Limb (tissue), 2 donors: ENCODE measurements at regions not wholly inside any gene's neighbourhood (a gene's known extent, or its start where the extent isn't known, plus 50 kb on each side); places are given as distances from the start of the nearest gene placed in this dataset.
"Not testable (repeated sequence)": the region's sequence is repeated elsewhere in the genome, so short reads cannot be mapped to it uniquely, and the experiment has no call there.

Source experiments
- DNase-seq, 2 donors: peaks; one replicate each; pipeline ENCODE4 v3.0.0-alpha.2; 2016; ENCODE audit errors: extremely low spot score in 2 of 2

- no peak for DNase-seq
Observed at GRCh38 chr4:60847614-60848013, 352.5 kb upstream of the ADGRL3 start.

GRCh38 chr4:60857130-60857753, 342.9 kb upstream of the ADGRL3 start:
- no peak for DNase-seq

GRCh38 chr4:60863442-60863841, 336.7 kb upstream of the ADGRL3 start:
- no peak for DNase-seq

DNA sequence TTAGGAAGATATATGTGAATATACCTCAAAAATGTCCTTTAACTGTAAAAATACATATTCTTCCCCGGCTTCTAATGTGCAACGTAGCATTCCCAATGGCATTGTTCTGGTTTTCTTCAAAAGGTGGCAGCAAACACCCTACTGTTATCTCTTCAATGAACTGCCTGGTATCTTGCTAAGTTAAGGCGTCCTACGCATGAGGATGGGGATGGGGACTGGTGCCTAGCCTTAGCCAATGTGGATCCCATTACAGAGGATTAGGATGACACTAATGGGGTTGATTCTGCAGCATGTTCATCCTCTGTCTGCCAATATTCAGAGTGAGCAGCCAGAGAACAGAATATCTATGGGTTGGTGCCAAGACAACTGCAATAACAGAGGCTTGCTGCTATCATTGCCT, 334.9 kb upstream of the ADGRL3 start:
- peak in 1 of 2 donors; percentile 12 for DNase-seq

- no peak for DNase-seq
Observed at GRCh38 chr4:60868232-60868960, 331.7 kb upstream of the ADGRL3 start.

GRCh38 chr4:60879135-60879701, 320.9 kb upstream of the ADGRL3 start:
- no peak for DNase-seq

DNA sequence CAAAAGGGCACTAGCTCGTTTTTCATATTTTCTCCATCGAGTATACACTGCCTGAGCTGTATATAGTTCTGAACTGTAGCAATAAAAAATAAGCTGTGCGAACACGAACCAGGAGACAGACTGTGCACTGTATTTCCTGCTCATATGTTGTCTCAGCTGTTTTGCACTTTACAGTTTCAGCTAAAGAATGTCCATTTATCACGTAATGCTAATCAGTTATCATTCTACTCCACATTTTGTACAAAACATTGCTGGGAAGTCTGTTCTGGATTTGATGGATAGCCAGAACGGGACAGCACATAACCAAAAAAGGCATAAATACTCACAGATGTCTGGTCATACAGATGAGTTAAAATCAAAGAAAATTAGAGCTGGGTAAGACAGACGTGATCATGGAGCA, 315.5 kb upstream of the ADGRL3 start:
- peak in 1 of 2 donors; percentile 35 for DNase-seq

DNA sequence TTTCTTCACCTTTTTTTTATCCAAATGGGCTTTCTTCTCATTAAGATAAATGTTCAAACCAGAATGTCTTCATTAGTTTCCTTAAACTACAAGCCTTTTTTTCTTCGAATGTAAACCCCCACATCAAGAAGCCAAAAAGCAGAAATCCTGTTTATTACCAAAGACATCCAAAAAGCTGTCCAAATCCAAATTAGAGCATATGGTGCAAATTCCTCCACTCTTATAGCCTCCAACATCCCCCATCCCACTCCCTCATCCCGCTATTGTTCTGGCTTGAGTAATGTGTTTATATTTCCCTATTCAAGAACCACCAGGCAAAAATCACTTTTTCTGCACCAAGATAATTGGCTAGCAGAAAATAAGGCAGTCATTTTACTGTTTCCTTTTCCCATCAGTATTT, 315.1 kb upstream of the ADGRL3 start:
- no peak for DNase-seq

- no peak for DNase-seq
Observed at GRCh38 chr4:60890743-60891142, 309.4 kb upstream of the ADGRL3 start.

DNA sequence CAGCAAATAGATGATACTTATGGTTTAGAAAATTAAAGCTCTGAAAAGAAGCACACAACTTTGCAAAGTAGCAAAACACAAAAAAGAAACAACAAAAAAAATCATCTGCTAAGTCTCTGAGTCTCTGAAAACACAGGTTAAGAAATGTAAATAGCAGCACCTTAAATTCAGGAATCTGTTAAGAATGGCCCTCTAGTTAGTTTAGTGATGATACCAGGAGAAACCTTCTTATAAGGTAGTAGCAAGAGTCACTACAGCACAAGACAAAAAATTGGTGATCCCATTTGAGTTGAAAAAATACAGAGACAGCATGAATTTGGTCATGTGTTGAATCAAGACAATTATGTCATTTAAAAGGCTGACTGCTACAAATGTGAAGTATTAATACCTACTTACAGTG, 308.2 kb upstream of the ADGRL3 start:
- DNase-seq: no peak

GRCh38 chr4:60897415-60897814, 302.7 kb upstream of the ADGRL3 start:
- DNase-seq: peak in 1 of 2 donors; percentile 34

DNA sequence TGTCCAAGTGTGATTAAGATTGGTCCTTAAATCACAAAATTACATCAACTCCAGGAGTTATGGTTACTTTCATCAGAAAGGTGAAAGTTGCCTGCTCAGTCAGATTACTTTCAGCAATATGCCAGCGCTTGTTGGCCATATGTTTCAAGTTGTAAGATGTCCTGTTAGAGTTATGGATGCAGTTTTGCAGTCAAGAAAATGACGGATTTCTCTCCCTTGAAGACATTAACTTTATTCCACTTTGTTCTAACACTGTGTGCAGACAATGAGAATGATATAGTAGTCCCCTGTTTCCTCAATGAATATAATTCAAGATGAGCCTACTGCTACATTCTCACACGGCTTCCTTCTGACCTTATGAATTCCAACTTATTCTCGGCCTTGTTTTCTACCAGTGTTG, 295.0 kb upstream of the ADGRL3 start:
- no peak for DNase-seq

- no peak for DNase-seq
Observed at GRCh38 chr4:60911127-60911526, 289.0 kb upstream of the ADGRL3 start.

DNA sequence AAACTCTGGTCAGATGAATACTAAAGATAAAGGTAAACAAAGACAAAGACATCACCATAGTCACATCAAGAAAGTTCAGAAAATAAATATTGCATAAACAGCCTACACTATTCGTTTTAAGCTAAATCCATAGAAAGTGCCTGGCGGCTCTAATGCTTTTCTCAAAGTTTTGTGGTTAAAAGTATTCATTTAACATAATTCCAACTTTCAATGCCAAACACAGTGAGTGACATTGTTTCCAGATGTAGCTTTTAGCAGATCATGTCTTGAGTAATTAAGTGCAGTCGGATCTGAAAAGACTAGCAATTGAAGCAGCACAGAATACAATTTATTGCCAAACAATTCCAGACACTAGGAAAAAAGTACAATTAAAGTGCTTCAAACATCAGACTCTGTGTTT, 287.1 kb upstream of the ADGRL3 start:
- DNase-seq: peak in 1 of 2 donors; percentile 36

DNA sequence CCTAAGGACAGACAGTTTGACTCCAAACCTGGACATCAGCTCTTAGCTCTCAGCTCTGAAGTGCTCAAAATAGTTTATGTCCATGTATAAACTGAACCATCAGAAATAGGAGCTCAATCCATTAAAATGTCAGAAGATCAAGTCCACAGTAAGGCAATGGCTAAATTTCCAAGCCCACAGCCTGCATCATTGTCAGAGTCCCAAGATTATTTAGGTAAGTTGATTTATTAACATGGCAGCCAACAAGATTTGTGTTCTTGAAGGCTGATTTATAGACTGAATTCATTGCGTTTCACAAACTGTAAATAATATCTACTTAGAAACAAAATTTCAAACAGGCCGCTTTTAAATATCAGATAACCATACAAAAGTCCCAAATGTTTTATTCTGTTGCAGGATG, 286.5 kb upstream of the ADGRL3 start:
- DNase-seq: no peak

- DNase-seq: not testable (repeated sequence)
Observed at GRCh38 chr4:60921735-60922134, 278.4 kb upstream of the ADGRL3 start.

GRCh38 chr4:60923075-60923474, 277.1 kb upstream of the ADGRL3 start:
- DNase-seq: no peak

DNA sequence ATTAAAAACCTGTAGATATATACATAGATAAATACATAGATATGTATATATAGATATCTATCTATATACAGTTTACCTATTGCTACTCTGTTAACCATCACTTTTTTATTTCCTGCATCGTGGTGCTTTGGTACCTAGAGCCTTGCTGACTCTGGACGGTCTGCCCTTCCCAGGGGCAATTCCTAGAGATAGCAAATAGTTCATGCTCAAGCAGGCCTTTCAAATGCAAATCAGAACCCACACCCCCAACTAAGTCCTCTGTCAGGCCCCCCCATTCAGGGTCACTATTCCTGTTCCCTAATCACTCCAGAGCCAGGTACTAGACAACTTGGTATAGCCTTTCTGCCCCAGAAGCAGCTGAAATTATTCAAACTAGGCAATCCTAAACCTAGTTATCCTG, 273.5 kb upstream of the ADGRL3 start:
- DNase-seq: no peak

GRCh38 chr4:60930866-60931265, 269.3 kb upstream of the ADGRL3 start:
- no peak for DNase-seq

GRCh38 chr4:60934566-60935295, 265.4 kb upstream of the ADGRL3 start:
- no peak for DNase-seq

DNA sequence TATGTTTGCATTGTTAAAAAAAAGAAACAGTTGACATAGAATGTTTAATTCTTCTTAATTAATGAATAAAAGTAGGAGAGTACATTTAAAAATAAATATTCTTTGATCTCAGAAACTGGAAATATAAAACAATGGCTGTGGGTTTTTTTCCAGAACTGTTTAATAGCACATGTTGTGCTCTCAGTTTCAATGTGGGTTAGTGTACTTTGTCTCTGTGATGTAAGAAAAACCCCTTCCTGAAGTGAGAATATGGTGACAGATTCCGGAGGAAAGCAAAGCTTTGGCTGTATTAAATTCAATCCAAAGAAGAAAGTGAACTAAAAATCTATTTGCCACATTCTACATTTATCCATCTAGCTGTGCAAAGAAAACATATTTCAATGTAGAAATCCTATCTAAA, 261.9 kb upstream of the ADGRL3 start:
- no peak for DNase-seq

- no peak for DNase-seq
Observed at GRCh38 chr4:60938621-60939020, 261.5 kb upstream of the ADGRL3 start.
